AG09309 (cell line): ENCODE measurements at regions not wholly inside any gene's neighbourhood (a gene's known extent, or its start where the extent isn't known, plus 50 kb on each side); places are given as distances from the start of the nearest gene placed in this dataset.

Experiments
- DNase-seq: peaks from one replicate; pipeline ENCODE4 v3.0.0-alpha.2; 2010; ENCODE audit warnings: low read depth
- H3K4me3 ChIP-seq: 2 replicates; pipeline ENCODE4 v1.5.1; 2011; ENCODE audit warnings: mild to moderate bottlenecking, low read depth, low read length, moderate library complexity; ENCODE audit not compliant: control insufficient read depth
- TF ChIP-seq, protein P1 (sequence below): IDR thresholded peaks from 2 replicates; pipeline ENCODE4 v1.5.1; 2011; ENCODE audit warnings: mild to moderate bottlenecking, low read depth, low read length, inconsistent platforms; ENCODE audit not compliant: insufficient read depth, control insufficient read depth; ENCODE audit errors: missing control alignments

DNA sequence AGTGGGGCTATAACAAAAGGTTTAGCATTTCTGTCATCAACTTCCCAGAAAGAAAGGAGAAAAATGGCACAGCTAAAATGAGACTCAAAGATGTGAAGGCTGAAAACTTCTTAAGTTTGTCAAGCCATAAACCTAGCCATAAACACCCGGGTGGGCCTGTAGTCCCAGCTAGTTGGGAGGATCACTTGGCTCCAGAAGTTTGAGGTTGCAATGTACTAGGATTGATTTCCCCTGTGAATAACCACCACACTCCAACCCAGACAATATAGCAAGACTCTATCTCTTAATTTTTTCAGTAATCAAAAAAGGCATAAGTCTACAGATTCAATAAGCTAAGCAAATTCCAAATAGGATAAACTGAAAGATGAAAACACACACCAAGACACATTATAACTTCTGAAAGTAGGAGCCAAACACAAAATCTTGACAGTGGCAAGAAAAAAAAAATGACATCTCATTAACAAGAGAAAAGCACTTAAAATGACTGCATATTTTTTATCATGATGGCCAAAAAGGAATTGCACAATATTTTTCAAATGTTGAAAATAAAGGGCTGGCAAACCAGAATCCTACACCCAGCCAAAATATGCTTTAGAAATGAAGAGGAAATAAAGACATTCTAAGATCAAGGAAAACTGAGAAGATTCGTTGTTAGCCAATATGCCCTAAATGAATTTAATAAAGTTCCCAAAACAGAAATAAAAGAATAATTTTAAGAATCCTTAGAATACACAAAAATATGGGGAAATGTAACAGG lies 308.4 kb downstream of the BRINP1 start:
- H3K4me3 ChIP-seq, result no peak overlapping the region
- no peak for DNase-seq
- TF ChIP-seq, protein P1, sequence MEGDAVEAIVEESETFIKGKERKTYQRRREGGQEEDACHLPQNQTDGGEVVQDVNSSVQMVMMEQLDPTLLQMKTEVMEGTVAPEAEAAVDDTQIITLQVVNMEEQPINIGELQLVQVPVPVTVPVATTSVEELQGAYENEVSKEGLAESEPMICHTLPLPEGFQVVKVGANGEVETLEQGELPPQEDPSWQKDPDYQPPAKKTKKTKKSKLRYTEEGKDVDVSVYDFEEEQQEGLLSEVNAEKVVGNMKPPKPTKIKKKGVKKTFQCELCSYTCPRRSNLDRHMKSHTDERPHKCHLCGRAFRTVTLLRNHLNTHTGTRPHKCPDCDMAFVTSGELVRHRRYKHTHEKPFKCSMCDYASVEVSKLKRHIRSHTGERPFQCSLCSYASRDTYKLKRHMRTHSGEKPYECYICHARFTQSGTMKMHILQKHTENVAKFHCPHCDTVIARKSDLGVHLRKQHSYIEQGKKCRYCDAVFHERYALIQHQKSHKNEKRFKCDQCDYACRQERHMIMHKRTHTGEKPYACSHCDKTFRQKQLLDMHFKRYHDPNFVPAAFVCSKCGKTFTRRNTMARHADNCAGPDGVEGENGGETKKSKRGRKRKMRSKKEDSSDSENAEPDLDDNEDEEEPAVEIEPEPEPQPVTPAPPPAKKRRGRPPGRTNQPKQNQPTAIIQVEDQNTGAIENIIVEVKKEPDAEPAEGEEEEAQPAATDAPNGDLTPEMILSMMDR, result no peak

GRCh38 chr9:119071636-119072035 lies 297.6 kb downstream of the BRINP1 start:
- TF ChIP-seq, protein P1, result no peak
- no peak overlapping the region for H3K4me3 ChIP-seq
- DNase-seq, result no peak

DNA sequence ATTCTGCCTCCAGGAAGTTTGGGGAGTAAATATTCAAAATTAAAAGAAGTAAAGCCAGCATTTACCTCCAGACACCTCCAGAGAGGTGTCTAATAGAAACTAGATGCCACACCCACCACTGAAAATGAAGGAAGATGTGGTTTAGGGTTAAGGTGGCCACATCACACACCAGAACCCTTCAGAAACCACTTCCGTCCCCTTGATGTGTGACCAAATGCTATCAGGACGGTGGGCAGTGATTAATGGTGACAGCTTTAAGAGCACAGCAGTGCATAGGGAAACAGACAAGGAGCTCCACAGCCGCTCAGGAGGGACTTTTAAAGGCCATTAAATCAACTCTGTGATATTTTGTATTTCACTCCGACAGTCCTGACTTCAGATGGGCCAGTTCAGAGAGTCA lies 295.2 kb downstream of the BRINP1 start:
- no peak for DNase-seq
- H3K4me3 ChIP-seq, result no peak overlapping the region
- TF ChIP-seq, protein P1, result no peak

- DNase-seq, result no peak
- H3K4me3 ChIP-seq, result no peak overlapping the region
- TF ChIP-seq, protein P1, result no peak
Observed at GRCh38 chr9:119078015-119078414, 291.2 kb downstream of the BRINP1 start.

DNA sequence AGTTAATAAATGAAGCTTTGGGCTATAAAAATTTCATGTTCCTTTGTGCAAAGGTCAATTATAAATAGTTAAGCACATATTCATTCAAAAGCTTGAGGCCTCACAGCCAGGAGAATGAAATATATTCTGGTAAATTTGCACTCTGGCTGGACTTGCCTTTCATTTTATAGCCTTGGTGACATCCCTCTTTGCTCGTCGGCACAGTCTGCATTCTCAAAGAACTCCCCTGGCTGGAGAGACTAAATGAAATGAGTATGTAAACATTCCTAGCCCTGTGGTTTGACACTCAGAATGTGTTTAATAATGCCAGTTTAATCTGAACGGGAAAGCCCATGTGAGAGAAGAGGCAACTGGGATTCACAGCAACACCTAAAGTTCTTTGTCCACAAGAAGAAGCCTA lies 285.6 kb downstream of the BRINP1 start:
- TF ChIP-seq, protein P1, result no peak
- no peak for DNase-seq

GRCh38 chr9:119086590-119086989 lies 282.6 kb downstream of the BRINP1 start:
- H3K4me3 ChIP-seq, result no peak overlapping the region
- TF ChIP-seq, protein P1, result no peak
- no peak for DNase-seq

More for the DNA sequence above, 285.6 kb downstream of the BRINP1 start:
- H3K4me3 ChIP-seq, result no peak overlapping the region
